Spleen (tissue), 11 donors: ENCODE measurements at regions not wholly inside any gene's neighbourhood (a gene's known extent, or its start where the extent isn't known, plus 50 kb on each side); places are given as distances from the start of the nearest gene placed in this dataset.
A peak's percentile ranks its signal among the peaks of the same experiment; 100 is the strongest.

ENCODE experiments used
- DNase-seq: peaks from one replicate; pipeline ENCODE4 v3.0.0-alpha.2; 2020
- H3K27ac ChIP-seq, 8 donors: fragments of 200-600 bp; sonication (generic) in 7 of 8; 1 replicate in 4 of 8; 2 replicates in 4 of 8; pipeline versions ENCODE4 v1.5.0 to v1.8.0; 2016 to 2021; ENCODE audit warnings: inconsistent platforms in 4 of 8, mild to moderate bottlenecking in 4 of 8, moderate library complexity in 1 of 8
- H3K27me3 ChIP-seq, 7 donors: fragments of 200-600 bp; sonication (generic) in 6 of 7; replicated peaks in 1 of 7; 1 replicate in 4 of 7; 2 replicates in 3 of 7; pipeline versions ENCODE4 v1.5.0 to v1.8.0; 2016 to 2021; ENCODE audit warnings: inconsistent platforms in 3 of 7, mild to moderate bottlenecking in 1 of 7
- H3K36me3 ChIP-seq, 6 donors: fragments of 200-600 bp; sonication (generic) in 5 of 6; 1 replicate in 4 of 6; 2 replicates in 2 of 6; pipeline versions ENCODE4 v1.5.0 to v1.8.0; 2016 to 2021; ENCODE audit warnings: inconsistent platforms in 2 of 6
- H3K4me1 ChIP-seq, 6 donors: fragments of 200-600 bp; sonication (generic) in 5 of 6; 1 replicate in 3 of 6; 2 replicates in 3 of 6; pipeline versions ENCODE4 v1.5.0 to v1.8.0; 2016 to 2021; ENCODE audit warnings: inconsistent platforms in 3 of 6
- H3K4me3 ChIP-seq, 8 donors: fragments of 200-600 bp; sonication (generic) in 7 of 8; 1 replicate in 4 of 8; 2 replicates in 4 of 8; pipeline versions ENCODE4 v1.5.0 to v1.8.0; 2016 to 2021; ENCODE audit warnings: inconsistent platforms in 4 of 8, mild to moderate bottlenecking in 4 of 8, moderate library complexity in 2 of 8
- H3K9me3 ChIP-seq, 8 donors: fragments of 200-600 bp; sonication (generic) in 7 of 8; 1 replicate in 4 of 8; 2 replicates in 4 of 8; pipeline versions ENCODE4 v1.5.0 to v1.8.0; 2016 to 2021; ENCODE audit warnings: inconsistent platforms in 4 of 8
- CTCF ChIP-seq, 11 experiments: fragments of 200-600 bp in 7 of 11; fragments of 450-650 bp in 4 of 11; sonication (generic) in 4 of 11; IDR thresholded peaks in 8 of 11; conservative IDR thresholded peaks in 3 of 11; 1 replicate in 7 of 11; 2 replicates in 4 of 11; pipeline versions ENCODE4 v1.4.0 to v1.8.0; 2016 to 2021; ENCODE audit warnings: antibody characterized with exemption in 11 of 11, inconsistent platforms in 4 of 11, mild to moderate bottlenecking in 1 of 11
- POLR2A ChIP-seq, 3 donors: fragments of 450-650 bp; IDR thresholded peaks; one replicate each; pipeline ENCODE4 v1.5.1; 2017; ENCODE audit warnings: antibody characterized with exemption in 3 of 3, mild to moderate bottlenecking in 1 of 3
- POLR2AphosphoS5 ChIP-seq, 3 donors: sonication (generic); formaldehyde crosslinking; IDR thresholded peaks; one replicate each; pipeline ENCODE4 v1.5.1; 2017; ENCODE audit warnings: antibody characterized with exemption in 3 of 3
- WGBS, 5 donors: extraction: QIAGEN DNeasy Blood & Tissue Kit in 3 of 5; methylation state at CpG; one replicate each; pipeline versions ENCODE4 v1.1.5 to v1.1.7; 2013 to 2018; 5-methylcytosine and 5-hydroxymethylcytosine counted together
- intact Hi-C: fragments of 100-400 bp; cut with DNase I; formaldehyde crosslinking; loops from one replicate; pipeline ENCODE4 v1.15.0; 2023; ENCODE audit warnings: low total_unique reads
- donor health status: healthy with polysubstance abuse.
- donor health status: DM: no; HTN: no; CAD: no; lungs with moderate emphysema.
- donor health status: DM: no; HTN: no; CAD: no.
- donor health status: Bipolar disorder and iron deficiency.
- donor health status: healthy.
- donor health status: DM: no; HTN: no; CAD: no.
- donor health status: DM: yes; HTN: yes; CAD: no.

- Histone ChIP-seq H3K36me3 (no peaks in the 10 kb centered on the region), H3K27me3 (no peaks in the 10 kb centered on the region), H3K4me1 (no peaks in the 10 kb centered on the region), H3K9me3 (peaks cover 0 to 49% (median 12%) of the 10 kb centered on the region in 8 donors), H3K4me3 (no peak overlapping the region), H3K27ac (no peak overlapping the region)
- TF ChIP-seq CTCF (IDR thresholded peaks at IDR 0.05 in 8 of 11, conservative IDR thresholded peaks at IDR 0.05 in 3 of 11) (no peak), POLR2AphosphoS5 (IDR thresholded peaks at IDR 0.05) (no peak), POLR2A (IDR thresholded peaks at IDR 0.05) (no peak)
- intact Hi-C loops: no loop called here
- DNase-seq: no peak
These were observed 830.8 kb upstream of the PTPRD start for GRCh38 chr9:11443631-11444030.

- Histone ChIP-seq H3K9me3 (peaks cover 0 to 10% (median 4%) of the 10 kb centered on the region in 8 donors), H3K27ac (no peak overlapping the region), H3K4me1 (no peaks in the 10 kb centered on the region), H3K4me3 (no peak overlapping the region), H3K36me3 (no peaks in the 10 kb centered on the region), H3K27me3 (no peaks in the 10 kb centered on the region)
- TF ChIP-seq CTCF (IDR thresholded peaks at IDR 0.05 in 8 of 11, conservative IDR thresholded peaks at IDR 0.05 in 3 of 11) (no peak), POLR2A (IDR thresholded peaks at IDR 0.05) (no peak), POLR2AphosphoS5 (IDR thresholded peaks at IDR 0.05) (no peak)
- 40 to 56% (median 46%) methylated on average over 6 of the region's 6 CpGs for WGBS, 5 donors
- intact Hi-C loops: no loop called here
- no peak for DNase-seq
These were observed 845.3 kb upstream of the PTPRD start for GRCh38 chr9:11457825-11458790.

GRCh38 chr9:11469745-11470144 lies 856.9 kb upstream of the PTPRD start:
- Histone ChIP-seq H3K36me3 (no peaks in the 10 kb centered on the region), H3K27me3 (no peaks in the 10 kb centered on the region), H3K4me1 (no peaks in the 10 kb centered on the region), H3K9me3 (peaks cover 0 to 40% (median 14%) of the 10 kb centered on the region in 8 donors), H3K27ac (no peak overlapping the region), H3K4me3 (no peak overlapping the region)
- no peak for DNase-seq
- intact Hi-C loops: no loop called here
- TF ChIP-seq POLR2A (IDR thresholded peaks at IDR 0.05): no peak
- no peak for TF ChIP-seq CTCF (IDR thresholded peaks at IDR 0.05 in 8 of 11, conservative IDR thresholded peaks at IDR 0.05 in 3 of 11)
- no peak for TF ChIP-seq POLR2AphosphoS5 (IDR thresholded peaks at IDR 0.05)
- WGBS, 5 donors: 87 to 96% (median 92%) methylated on average over 1 of the region's 1 CpG

- peak; percentile 51 for DNase-seq
- 80 to 88% (median 84%) methylated on average over 3 to 9 of the region's 9 CpGs for WGBS, 5 donors
These were observed 858.5 kb upstream of the PTPRD start for GRCh38 chr9:11471321-11471720.

More at GRCh38 chr9:11471321-11471720, 858.5 kb upstream of the PTPRD start:
- H3K4me3 ChIP-seq: no peak overlapping the region
- H3K9me3 ChIP-seq: peaks cover 0 to 33% (median 12%) of the 10 kb centered on the region in 8 donors
- H3K27ac ChIP-seq: no peak overlapping the region
- intact Hi-C loops: no loop called here
- H3K27me3 ChIP-seq: no peaks in the 10 kb centered on the region
- H3K4me1 ChIP-seq: no peaks in the 10 kb centered on the region
- no peaks in the 10 kb centered on the region for H3K36me3 ChIP-seq
- TF ChIP-seq POLR2AphosphoS5 (IDR thresholded peaks at IDR 0.05) (no peak), CTCF (IDR thresholded peaks at IDR 0.05 in 8 of 11, conservative IDR thresholded peaks at IDR 0.05 in 3 of 11) (no peak), POLR2A (IDR thresholded peaks at IDR 0.05) (no peak)
